C4-2B (cell line): ENCODE measurements at regions not wholly inside any gene's neighbourhood (a gene's known extent, or its start where the extent isn't known, plus 50 kb on each side); places are given as distances from the start of the nearest gene placed in this dataset.

Source experiments
- ZFX ChIP-seq: fragments of 450-650 bp; IDR thresholded peaks from 2 replicates; pipeline ENCODE4 v1.6.1; 2017
- TF ChIP-seq, protein P1 (sequence below): fragments of 450-650 bp; conservative IDR thresholded peaks from 2 replicates; pipeline ENCODE4 v1.5.1; 2017; ENCODE audit warnings: mild to moderate bottlenecking

DNA sequence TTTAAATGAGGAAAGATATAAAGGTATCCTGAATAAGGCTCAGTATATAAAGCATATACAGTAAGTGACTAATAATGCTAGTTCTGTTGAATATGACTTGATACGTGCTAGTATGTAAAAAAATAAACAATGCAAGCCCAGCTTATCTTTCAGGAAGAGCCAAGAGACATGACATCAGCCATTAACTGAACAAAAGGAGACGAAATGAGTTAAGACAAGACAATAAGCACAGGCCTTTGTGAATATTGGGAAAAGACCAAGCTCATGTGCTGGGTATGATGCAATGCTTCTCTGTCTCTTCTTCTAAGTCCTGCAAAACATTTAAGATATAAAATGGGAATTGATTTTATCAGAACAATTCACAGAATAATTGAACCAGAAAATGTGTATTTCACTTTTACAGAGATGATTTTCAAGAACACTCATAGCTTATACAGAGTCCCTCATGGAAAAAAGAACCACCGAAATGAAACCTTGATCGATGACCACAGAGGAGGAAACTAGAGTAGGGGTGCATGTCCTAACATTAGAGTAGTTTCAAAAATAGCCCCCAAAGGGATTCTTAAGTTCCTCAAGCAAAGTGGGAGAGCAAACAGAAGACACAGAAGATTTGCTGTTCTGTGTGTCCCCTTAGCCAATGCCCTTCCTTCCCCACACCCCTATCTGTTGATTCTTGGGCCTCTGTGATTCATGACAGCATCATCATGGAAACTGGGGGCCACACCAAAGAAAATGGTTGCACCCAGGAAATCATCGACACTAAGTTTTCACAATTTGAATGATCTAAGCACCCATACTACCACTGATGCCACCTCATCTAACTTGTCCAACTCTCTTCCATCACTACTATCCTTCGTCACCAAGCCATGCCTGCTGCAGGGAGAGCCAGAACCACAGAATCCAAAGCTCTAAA is 68.0 kb upstream of the CRIM1 start:
- TF ChIP-seq, protein P1, sequence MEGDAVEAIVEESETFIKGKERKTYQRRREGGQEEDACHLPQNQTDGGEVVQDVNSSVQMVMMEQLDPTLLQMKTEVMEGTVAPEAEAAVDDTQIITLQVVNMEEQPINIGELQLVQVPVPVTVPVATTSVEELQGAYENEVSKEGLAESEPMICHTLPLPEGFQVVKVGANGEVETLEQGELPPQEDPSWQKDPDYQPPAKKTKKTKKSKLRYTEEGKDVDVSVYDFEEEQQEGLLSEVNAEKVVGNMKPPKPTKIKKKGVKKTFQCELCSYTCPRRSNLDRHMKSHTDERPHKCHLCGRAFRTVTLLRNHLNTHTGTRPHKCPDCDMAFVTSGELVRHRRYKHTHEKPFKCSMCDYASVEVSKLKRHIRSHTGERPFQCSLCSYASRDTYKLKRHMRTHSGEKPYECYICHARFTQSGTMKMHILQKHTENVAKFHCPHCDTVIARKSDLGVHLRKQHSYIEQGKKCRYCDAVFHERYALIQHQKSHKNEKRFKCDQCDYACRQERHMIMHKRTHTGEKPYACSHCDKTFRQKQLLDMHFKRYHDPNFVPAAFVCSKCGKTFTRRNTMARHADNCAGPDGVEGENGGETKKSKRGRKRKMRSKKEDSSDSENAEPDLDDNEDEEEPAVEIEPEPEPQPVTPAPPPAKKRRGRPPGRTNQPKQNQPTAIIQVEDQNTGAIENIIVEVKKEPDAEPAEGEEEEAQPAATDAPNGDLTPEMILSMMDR = no peak
- TF ChIP-seq ZFX = no peak
